Lower lobe of right lung (tissue), 2 donors: ENCODE measurements at regions not wholly inside any gene's neighbourhood (a gene's known extent, or its start where the extent isn't known, plus 50 kb on each side); places are given as distances from the start of the nearest gene placed in this dataset.
A peak's percentile ranks its signal among the peaks of the same experiment; 100 is the strongest.

Experiments used
- ATAC-seq, 2 donors: fragments of 200-7000 bp; cut with Tn5 transposase; one replicate each; pipeline ENCODE4 v1.9.1; 2020 to 2022; ENCODE audit warnings: mild to moderate bottlenecking in 2 of 2, moderate library complexity in 2 of 2
- DNase-seq: peaks from one replicate; pipeline ENCODE4 v3.0.0-alpha.2; 2020
- H3K27ac ChIP-seq: fragments of 200-600 bp; one replicate; pipeline ENCODE4 v1.8.0; 2022
- H3K27me3 ChIP-seq: fragments of 200-600 bp; one replicate; pipeline ENCODE4 v1.8.0; 2022; ENCODE audit warnings: low read depth
- H3K36me3 ChIP-seq: fragments of 200-600 bp; one replicate; pipeline ENCODE4 v1.8.0; 2022; ENCODE audit warnings: mild to moderate bottlenecking
- H3K4me1 ChIP-seq: fragments of 200-600 bp; one replicate; pipeline ENCODE4 v1.8.0; 2022
- H3K4me3 ChIP-seq: fragments of 200-600 bp; one replicate; pipeline ENCODE4 v1.8.0; 2022; ENCODE audit warnings: mild to moderate bottlenecking
- H3K9me3 ChIP-seq: fragments of 200-600 bp; one replicate; pipeline ENCODE4 v1.8.0; 2022
- intact Hi-C: fragments of 100-400 bp; cut with DNase I; formaldehyde crosslinking; loops from one replicate; pipeline ENCODE4 v1.11.0; 2022
- TF ChIP-seq, protein P1 (sequence below): fragments of 200-600 bp; IDR thresholded peaks from one replicate; pipeline ENCODE4 v1.8.0; 2022; ENCODE audit warnings: antibody characterized with exemption, mild to moderate bottlenecking
- donor health status: DM: no; HTN: yes; CAD: no; lungs with severe emphysema.

DNA sequence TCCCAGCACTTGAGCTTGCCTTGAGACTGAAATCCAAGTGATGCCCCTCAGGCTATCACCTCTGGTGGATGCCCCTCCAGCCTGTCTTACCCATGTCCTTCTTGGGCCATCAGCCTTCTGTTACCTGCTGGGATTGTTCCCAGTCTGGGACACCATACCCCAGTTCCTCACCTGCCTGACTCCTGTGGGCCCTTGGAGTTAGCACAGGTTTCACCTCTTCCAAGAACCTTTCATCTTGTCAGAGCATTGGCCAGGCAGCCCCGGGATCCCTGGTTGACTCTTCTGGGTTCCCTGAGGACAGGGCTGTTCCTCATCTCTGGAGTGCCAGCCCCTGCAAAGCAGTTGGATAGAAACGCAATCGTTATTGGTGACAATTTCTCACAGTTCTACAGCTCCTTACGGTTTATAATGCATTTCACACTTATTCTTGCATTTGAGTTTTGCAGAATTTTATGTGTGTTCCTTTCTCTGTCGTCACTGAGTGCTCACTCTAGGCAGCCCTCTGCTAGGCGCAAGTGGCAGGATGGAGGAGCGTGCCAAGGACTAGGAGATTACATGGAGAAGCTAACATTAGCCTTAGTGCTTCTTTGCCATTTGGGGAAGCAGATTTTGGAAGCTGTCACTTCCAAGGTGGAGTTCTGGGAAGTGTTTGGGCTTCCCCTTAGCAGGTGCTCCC lies 139.7 kb downstream of the DDX1 start:
- intact Hi-C loops: no loop called here
- Histone ChIP-seq H3K36me3 (no peaks in the 10 kb centered on the region), H3K4me1 (peaks cover 50% of the 10 kb centered on the region), H3K27ac (no peak overlapping the region), H3K4me3 (no peak overlapping the region), H3K27me3 (no peaks in the 10 kb centered on the region), H3K9me3 (no peaks in the 10 kb centered on the region)
- TF ChIP-seq, protein P1, sequence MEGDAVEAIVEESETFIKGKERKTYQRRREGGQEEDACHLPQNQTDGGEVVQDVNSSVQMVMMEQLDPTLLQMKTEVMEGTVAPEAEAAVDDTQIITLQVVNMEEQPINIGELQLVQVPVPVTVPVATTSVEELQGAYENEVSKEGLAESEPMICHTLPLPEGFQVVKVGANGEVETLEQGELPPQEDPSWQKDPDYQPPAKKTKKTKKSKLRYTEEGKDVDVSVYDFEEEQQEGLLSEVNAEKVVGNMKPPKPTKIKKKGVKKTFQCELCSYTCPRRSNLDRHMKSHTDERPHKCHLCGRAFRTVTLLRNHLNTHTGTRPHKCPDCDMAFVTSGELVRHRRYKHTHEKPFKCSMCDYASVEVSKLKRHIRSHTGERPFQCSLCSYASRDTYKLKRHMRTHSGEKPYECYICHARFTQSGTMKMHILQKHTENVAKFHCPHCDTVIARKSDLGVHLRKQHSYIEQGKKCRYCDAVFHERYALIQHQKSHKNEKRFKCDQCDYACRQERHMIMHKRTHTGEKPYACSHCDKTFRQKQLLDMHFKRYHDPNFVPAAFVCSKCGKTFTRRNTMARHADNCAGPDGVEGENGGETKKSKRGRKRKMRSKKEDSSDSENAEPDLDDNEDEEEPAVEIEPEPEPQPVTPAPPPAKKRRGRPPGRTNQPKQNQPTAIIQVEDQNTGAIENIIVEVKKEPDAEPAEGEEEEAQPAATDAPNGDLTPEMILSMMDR: no peak
- ATAC-seq (no peak), DNase-seq (no peak)

DNA sequence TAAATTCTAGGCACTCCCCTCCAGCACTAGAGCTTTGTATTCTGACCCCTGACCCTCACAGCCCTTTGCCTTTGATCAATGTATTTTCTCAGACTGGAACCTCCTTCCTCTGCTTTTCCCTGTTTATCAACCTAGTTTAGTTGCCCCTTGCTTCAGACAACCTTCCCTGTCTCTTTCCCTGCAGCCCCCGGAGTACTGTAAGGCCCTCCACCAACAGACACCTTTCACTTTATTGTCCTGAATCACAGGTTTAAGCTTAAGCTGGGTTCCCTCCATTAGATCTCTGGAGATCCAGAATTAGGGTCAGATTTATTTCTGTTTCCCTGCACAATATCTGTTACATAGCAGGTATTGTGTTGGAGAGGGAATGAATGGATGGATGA lies 140.2 kb downstream of the DDX1 start:
- DNase-seq (no peak), ATAC-seq (no peak)
- H3K27ac ChIP-seq: no peak overlapping the region
- TF ChIP-seq, protein P1: no peak
- H3K9me3 ChIP-seq: no peaks in the 10 kb centered on the region
- no peak overlapping the region for H3K4me3 ChIP-seq
- H3K27me3 ChIP-seq: no peaks in the 10 kb centered on the region
- intact Hi-C loops: no loop called here
- H3K36me3 ChIP-seq: no peaks in the 10 kb centered on the region
- peaks cover 50% of the 10 kb centered on the region for H3K4me1 ChIP-seq

DNA sequence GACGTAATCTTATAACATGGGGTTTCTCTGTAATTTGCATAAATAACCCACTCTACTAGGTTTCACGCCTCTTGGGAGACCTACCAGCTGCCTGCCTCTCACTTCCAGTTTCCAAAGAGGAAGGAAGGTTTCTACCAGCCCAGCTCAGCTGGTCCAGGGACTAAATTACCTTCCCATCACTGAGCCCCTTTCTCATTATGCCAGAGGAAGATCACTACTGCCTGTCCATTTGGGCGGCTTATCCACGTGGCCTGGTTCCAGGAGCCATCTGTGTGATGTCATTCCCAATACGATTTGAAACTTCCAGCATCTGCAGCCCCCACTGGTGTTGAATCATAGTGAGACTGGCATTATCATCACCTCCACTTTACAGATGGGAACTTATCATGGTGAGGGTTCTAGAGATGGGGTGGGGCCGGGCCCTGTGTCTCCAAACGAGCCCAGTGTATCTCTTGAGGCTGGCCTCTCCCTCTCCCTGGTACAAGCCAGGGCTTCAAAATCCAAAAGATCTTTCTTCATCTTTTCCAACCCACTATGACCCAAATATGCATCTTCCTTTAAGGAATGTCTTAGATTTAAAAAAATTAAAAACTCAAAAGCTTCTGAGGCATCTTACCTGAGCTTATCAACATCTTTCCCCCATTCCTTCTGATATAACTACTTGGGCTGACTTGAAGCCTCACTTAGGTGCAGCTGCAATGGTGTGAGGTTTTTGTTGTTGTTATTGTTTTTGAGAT lies 140.8 kb downstream of the DDX1 start:
- Histone ChIP-seq H3K9me3 (no peaks in the 10 kb centered on the region), H3K36me3 (no peaks in the 10 kb centered on the region), H3K27me3 (no peaks in the 10 kb centered on the region), H3K27ac (no peak overlapping the region), H3K4me3 (no peak overlapping the region), H3K4me1 (peaks cover 50% of the 10 kb centered on the region)
- TF ChIP-seq, protein P1: no peak
- intact Hi-C loops: no loop called here
- ATAC-seq (no peak), DNase-seq (no peak)

DNA sequence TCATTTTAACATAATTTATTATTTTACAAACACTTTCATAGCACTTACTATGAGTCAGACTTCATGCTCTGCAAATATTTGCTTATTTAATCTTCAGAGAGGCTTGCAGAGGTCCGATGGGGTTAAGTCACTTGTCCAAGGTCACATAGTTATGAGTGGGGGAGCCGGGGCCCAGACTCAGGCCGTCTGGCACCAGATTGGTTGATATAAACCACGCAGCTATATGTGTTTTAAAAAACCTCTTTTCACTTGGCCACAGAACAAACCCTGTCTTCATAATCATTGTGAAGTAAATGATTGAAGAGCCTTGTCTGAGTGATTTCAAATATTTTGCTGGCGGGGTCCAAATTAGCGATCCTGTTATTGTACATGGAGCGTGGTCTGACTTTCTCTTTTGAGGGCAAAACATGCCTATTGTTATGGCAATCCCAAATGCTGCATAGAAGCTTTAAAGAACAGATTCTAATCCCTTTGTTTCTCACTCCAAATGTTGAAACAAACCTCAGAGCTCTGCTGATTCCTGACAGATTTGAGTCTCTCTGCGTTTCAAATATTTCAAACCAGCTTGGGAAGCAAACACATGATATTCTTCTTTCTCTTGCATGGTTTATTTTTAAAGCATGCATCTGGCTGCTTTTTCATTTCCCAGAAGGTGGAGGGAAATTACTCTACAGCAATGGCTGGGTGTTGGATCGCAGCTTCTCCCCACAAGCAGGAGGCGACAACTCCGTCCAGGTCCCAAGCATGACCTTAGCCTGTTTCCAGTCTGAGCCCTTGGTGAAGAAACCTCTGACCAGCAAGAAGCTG lies 142.4 kb downstream of the DDX1 start:
- TF ChIP-seq, protein P1: no peak
- no peak for DNase-seq
- H3K27ac ChIP-seq: no peak overlapping the region
- H3K4me3 ChIP-seq: no peak overlapping the region
- no peaks in the 10 kb centered on the region for H3K36me3 ChIP-seq
- peak; percentile 33 to 82 for ATAC-seq
- intact Hi-C loops: no loop called here
- H3K4me1 ChIP-seq: peaks cover 50% of the 10 kb centered on the region
- no peaks in the 10 kb centered on the region for H3K27me3 ChIP-seq
- no peaks in the 10 kb centered on the region for H3K9me3 ChIP-seq

DNA sequence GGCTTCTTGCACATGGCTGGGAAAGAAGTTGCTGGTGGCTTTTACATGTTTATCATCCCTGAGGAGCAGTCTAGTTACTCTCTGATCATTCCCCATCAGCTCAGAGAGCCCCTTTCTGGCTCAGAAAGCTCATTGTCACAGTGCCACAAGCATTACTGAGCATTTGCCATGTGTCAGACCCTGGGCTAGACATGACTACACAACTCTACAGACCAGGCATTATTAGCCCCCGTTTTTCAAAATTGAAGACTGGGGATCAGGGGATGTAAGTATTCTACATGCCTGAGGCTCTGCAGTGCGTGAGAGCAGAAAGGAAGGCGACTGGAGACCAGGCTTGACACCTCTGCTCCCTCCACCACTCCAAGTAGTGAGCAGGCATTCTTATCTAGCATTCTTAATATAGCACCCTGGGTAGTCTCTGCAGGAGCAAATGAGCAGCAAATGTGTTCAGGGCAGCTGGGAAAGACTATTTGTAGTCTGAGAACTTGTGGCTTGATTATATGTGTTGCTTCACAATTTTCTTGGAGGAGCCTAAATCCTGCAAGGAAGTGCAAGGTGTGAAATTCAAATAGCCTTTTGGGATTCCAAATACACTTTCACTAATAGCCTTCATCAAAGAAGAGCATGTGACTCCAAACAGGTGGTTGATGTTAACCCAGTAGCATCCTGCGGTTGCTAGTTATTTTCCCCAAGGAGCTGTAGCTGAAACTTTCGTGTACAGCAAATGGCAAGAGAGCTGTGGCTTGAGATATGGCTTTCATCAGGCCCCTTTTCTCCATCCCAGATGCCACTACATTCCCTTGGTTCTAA lies 143.2 kb downstream of the DDX1 start:
- intact Hi-C loops: no loop called here
- Histone ChIP-seq H3K9me3 (no peaks in the 10 kb centered on the region), H3K27ac (no peak overlapping the region), H3K4me3 (no peak overlapping the region), H3K36me3 (no peaks in the 10 kb centered on the region), H3K27me3 (no peaks in the 10 kb centered on the region), H3K4me1 (peaks cover 50% of the 10 kb centered on the region)
- peak in 1 of 2 donors; percentile 28 for ATAC-seq
- no peak for DNase-seq
- TF ChIP-seq, protein P1: no peak
